ENCODE measurements at regions not wholly inside any gene's neighbourhood (a gene's known extent, or its start where the extent isn't known, plus 50 kb on each side); places are given as distances from the start of the nearest gene placed in this dataset.

DNA sequence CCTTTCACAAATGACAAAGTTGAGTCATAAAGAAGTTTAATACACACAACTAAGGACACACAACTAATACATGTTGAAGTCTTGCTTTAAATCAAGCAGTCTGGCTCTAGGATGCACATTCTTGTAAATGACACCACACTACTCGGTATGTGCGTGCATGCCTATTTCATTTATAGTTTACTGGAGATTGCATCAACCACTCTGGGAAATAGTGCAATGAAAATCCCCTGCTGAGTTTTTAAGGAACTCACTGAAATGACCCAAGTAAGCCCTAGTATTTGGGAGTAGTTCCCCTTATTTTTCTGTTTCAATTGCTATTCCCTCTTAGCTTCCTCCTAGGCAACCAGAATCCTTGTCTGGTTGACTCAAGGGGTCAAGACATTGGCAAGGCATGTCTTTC is 160.2 kb upstream of the LARGE1 start:
- TF ChIP-seq POU2F2 (IDR thresholded peaks at IDR 0.05; ENCODE audit: low read depth, low read length) = no peak
- TF ChIP-seq POLR2AphosphoS5 (IDR thresholded peaks at IDR 0.05; ENCODE audit: low read depth, low read length) = no peak
- no peak for TF ChIP-seq TAF1 (IDR thresholded peaks at IDR 0.05; ENCODE audit: low read depth, low read length)
- no peak for TF ChIP-seq POLR2A (IDR thresholded peaks at IDR 0.05; ENCODE audit: low read depth, low read length)
- no peak for TF ChIP-seq PAX5 (IDR thresholded peaks at IDR 0.05; ENCODE audit: insufficient read depth, low read length, severe bottlenecking)
